GM23338 (cell line): ENCODE measurements at regions not wholly inside any gene's neighbourhood (a gene's known extent, or its start where the extent isn't known, plus 50 kb on each side); places are given as distances from the start of the nearest gene placed in this dataset.

Experiments used
- CREB1 ChIP-seq: fragments of 250-450 bp; sonication (Bioruptor Pico); IDR thresholded peaks from 2 replicates; pipeline ENCODE4 v1.5.0; 2020; ENCODE audit warnings: low read depth, mild to moderate bottlenecking, moderate library complexity
- EZH2 ChIP-seq: fragments of 200-600 bp; sonication (generic); IDR thresholded peaks from one replicate; pipeline ENCODE4 v1.8.0; 2017; ENCODE audit warnings: antibody characterized with exemption, mild to moderate bottlenecking, low read depth; ENCODE audit not compliant: unreplicated experiment
- TF ChIP-seq, protein P1 (sequence below), 2 experiments: fragments of 200-600 bp in 1 of 2; sonication (generic) in 1 of 2; conservative IDR thresholded peaks; 2 replicates each; pipeline versions ENCODE4 v1.5.1 to v1.6.1; 2016 to 2017; ENCODE audit warnings: antibody characterized with exemption in 2 of 2, low read depth in 2 of 2, mild to moderate bottlenecking in 2 of 2, moderate library complexity in 1 of 2

DNA sequence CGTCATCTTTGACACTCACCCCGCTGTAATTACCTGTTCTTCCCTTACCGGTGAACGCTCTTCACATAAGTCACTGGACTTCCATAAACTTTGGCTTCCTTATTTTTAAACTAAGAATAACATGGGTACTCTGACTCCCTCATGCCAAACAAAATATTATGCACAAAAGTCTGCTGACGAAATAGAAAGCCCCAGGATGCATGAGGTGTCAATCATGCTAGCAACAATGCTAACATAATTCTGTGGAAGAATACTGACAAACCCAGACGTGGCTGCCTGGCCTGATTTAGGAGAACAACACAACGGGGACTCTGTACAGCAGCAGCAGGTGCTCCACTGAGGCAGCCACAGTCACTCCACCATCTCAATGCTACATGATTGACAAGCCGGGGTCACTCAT, 137.5 kb downstream of the CCDC71L start:
- TF ChIP-seq, protein P1, sequence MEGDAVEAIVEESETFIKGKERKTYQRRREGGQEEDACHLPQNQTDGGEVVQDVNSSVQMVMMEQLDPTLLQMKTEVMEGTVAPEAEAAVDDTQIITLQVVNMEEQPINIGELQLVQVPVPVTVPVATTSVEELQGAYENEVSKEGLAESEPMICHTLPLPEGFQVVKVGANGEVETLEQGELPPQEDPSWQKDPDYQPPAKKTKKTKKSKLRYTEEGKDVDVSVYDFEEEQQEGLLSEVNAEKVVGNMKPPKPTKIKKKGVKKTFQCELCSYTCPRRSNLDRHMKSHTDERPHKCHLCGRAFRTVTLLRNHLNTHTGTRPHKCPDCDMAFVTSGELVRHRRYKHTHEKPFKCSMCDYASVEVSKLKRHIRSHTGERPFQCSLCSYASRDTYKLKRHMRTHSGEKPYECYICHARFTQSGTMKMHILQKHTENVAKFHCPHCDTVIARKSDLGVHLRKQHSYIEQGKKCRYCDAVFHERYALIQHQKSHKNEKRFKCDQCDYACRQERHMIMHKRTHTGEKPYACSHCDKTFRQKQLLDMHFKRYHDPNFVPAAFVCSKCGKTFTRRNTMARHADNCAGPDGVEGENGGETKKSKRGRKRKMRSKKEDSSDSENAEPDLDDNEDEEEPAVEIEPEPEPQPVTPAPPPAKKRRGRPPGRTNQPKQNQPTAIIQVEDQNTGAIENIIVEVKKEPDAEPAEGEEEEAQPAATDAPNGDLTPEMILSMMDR (conservative IDR thresholded peaks at IDR 0.05; ENCODE audit: low read depth in 2 of 2): no peak
- TF ChIP-seq CREB1 (no peak), EZH2 (no peak)
